GM18951 (cell line): ENCODE measurements at regions not wholly inside any gene's neighbourhood (a gene's known extent, or its start where the extent isn't known, plus 50 kb on each side); places are given as distances from the start of the nearest gene placed in this dataset.

Experiments used
- POLR2A ChIP-seq: IDR thresholded peaks from 4 replicates; pipeline ENCODE4 v1.6.1; 2011; ENCODE audit warnings: mild to moderate bottlenecking; ENCODE audit not compliant: insufficient read length, insufficient read depth; ENCODE audit errors: extremely low read depth
- in situ Hi-C: fragments of 300-500 bp; cut with MboI; formaldehyde crosslinking; loops from one replicate; pipeline ENCODE4 v1.12.0; 2022; ENCODE audit warnings: low sequenced_read_pairs, mixed read lengths, inconsistent platforms; ENCODE audit not compliant: unreplicated experiment

- TF ChIP-seq POLR2A, result no peak
- in situ Hi-C loops, result no loop called here
These were observed 1276.9 kb upstream of the TENM3 start for GRCh38 chr4:180966312-180966711.

GRCh38 chr4:180967936-180968335 is 1275.3 kb upstream of the TENM3 start:
- no peak for TF ChIP-seq POLR2A
- in situ Hi-C loops, result no loop called here

- TF ChIP-seq POLR2A, result no peak
- in situ Hi-C loops, result no loop called here
These were observed 1269.3 kb upstream of the TENM3 start for GRCh38 chr4:180973894-180974293.

GRCh38 chr4:180990931-180991330 is 1252.3 kb upstream of the TENM3 start:
- in situ Hi-C loops, result no loop called here

GRCh38 chr4:180993244-180993836 is 1249.9 kb upstream of the TENM3 start:
- in situ Hi-C loops, result no loop called here
- TF ChIP-seq POLR2A, result no peak

More at GRCh38 chr4:180990931-180991330, 1252.3 kb upstream of the TENM3 start:
- TF ChIP-seq POLR2A, result no peak

GRCh38 chr4:180994722-180995121 is 1248.5 kb upstream of the TENM3 start:
- in situ Hi-C loops, result no loop called here
- no peak for TF ChIP-seq POLR2A

GRCh38 chr4:180999217-180999616 is 1244.0 kb upstream of the TENM3 start:
- in situ Hi-C loops, result no loop called here
- no peak for TF ChIP-seq POLR2A

- no peak for TF ChIP-seq POLR2A
- in situ Hi-C loops, result no loop called here
These were observed 1239.1 kb upstream of the TENM3 start for GRCh38 chr4:181004056-181004455.

GRCh38 chr4:181006499-181007260 is 1236.5 kb upstream of the TENM3 start:
- in situ Hi-C loops, result no loop called here
- no peak for TF ChIP-seq POLR2A

- in situ Hi-C loops, result no loop called here
- no peak for TF ChIP-seq POLR2A
These were observed 1235.5 kb upstream of the TENM3 start for GRCh38 chr4:181007751-181008150.

- in situ Hi-C loops, result no loop called here
These were observed 1235.0 kb upstream of the TENM3 start for GRCh38 chr4:181008164-181008563.

GRCh38 chr4:181013162-181013561 is 1230.0 kb upstream of the TENM3 start:
- in situ Hi-C loops, result no loop called here
- TF ChIP-seq POLR2A, result no peak

More at GRCh38 chr4:181008164-181008563, 1235.0 kb upstream of the TENM3 start:
- no peak for TF ChIP-seq POLR2A

- in situ Hi-C loops, result no loop called here
- no peak for TF ChIP-seq POLR2A
These were observed 1226.2 kb upstream of the TENM3 start for GRCh38 chr4:181017038-181017437.

GRCh38 chr4:181018472-181018871 is 1224.7 kb upstream of the TENM3 start:
- TF ChIP-seq POLR2A, result no peak
- in situ Hi-C loops, result no loop called here

- in situ Hi-C loops, result no loop called here
- no peak for TF ChIP-seq POLR2A
These were observed 1224.3 kb upstream of the TENM3 start for GRCh38 chr4:181018913-181019312.

GRCh38 chr4:181020456-181020855 is 1222.7 kb upstream of the TENM3 start:
- no peak for TF ChIP-seq POLR2A
- in situ Hi-C loops, result no loop called here
